GM18868 (cell line): ENCODE measurements at regions not wholly inside any gene's neighbourhood (a gene's known extent, or its start where the extent isn't known, plus 50 kb on each side); places are given as distances from the start of the nearest gene placed in this dataset.
"Not testable (repeated sequence)": the region's sequence is repeated elsewhere in the genome, so short reads cannot be mapped to it uniquely, and the experiment has no call there.

Experiments used
- ATAC-seq: cut with Tn5 transposase; IDR thresholded peaks from one replicate; pipeline ENCODE4 v1.9.1; 2021; ENCODE audit warnings: mild to moderate bottlenecking, moderate library complexity; ENCODE audit not compliant: unreplicated experiment

GRCh38 chr5:50898966-50899365 lies 232.5 kb downstream of the PARP8 start:
- no peak for ATAC-seq

- no peak for ATAC-seq
These were observed 234.6 kb downstream of the PARP8 start for GRCh38 chr5:50900952-50901510.

- no peak for ATAC-seq
These were observed 237.2 kb downstream of the PARP8 start for GRCh38 chr5:50903651-50904050.

GRCh38 chr5:50905996-50906570 lies 239.6 kb downstream of the PARP8 start:
- ATAC-seq = no peak

DNA sequence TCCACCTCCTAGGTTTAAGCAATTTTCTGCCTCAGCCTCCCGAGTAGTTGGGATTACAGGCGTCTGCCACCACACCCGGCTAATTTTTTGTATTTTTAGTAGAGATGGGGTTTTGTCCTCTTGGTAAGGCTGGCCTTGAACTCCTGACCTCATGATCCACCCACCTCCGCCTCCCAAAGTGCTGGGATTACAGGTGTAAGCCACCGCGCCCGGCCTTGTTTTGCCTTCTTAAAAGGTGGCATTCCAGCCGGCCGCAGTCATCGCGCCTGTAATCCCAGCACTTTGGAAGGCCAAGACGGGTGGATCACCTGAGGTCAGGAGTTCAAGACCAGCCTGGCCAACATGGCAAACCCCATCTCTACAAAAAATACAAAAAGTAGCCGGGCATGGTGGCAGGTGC lies 253.7 kb downstream of the PARP8 start:
- ATAC-seq = not testable (repeated sequence)

DNA sequence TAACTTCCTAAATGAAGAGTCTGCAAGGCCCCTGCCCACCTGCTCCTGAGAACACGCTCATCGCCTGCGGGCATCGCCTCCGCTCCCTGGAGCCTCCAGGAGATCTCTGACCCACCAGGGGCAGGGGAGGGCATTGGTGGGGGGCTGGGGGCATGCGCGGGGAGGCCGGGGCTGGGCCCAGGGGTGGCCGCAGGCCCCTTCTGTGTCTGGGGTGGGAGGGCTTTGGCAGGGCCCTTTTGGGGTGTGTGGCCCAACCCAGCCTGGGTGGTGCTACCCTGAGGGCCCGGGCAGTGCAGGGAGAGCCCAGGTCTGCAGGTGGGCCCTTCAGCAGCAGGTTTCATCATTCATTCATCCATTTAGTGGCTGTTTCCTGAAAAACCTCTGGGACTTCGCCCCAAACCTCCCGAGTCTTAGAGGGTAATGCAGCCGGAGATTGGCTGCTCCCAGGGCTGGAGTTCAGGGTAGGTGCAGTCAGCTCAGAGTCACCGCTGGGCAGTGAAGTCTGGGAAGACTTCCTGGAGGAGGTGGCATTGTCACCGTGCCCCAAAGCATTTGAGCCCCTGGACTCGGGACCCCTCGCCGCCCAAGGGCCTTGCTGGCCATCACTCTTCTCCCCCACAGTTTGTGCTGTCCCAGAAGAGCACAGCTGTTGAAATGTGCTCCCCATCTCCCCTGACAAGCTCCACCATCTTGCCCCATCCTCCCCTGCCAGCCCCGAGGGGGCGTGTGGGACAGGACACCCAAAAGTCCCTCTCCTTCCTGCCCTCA lies 255.1 kb downstream of the PARP8 start:
- no peak for ATAC-seq

GRCh38 chr5:50922134-50922941 lies 255.9 kb downstream of the PARP8 start:
- not testable (repeated sequence) for ATAC-seq

GRCh38 chr5:50922942-50923767 lies 256.7 kb downstream of the PARP8 start:
- ATAC-seq = no peak

DNA sequence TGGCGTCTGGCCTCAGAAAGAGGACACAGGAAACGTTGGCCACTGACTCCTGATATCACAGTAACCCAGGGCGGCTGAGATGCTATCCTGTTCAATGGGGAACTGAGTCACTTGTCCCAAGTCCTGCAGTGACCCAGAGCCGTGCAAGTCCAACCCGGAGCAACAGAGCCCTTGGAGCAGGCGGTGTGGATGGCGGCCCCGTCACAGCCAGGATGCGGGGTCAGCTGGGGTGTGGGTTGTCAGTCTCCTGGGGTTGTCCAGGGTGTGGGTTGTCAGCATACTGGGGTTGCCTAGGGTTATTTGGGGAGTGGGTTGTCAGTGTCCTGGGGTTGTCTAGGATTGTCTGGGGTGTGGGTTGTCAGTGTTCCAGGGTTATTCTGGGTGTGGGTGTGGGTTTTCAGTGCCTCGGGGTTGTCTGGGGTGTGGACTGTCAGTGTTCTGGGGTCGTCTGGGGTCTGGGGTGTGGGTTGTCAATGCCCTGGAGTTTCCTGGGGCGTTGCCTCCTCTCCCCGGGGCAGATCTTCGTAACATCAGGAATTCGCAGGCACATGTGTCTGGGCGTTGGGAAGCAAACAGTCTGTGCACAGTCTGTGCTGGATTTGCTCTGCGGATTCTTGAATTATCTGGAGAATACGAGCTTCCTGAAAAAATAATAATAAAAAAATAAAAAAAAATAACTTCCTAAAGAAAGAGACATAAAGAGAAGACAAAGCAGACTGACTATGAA lies 257.5 kb downstream of the PARP8 start:
- no peak for ATAC-seq

- no peak for ATAC-seq
These were observed 261.5 kb downstream of the PARP8 start for GRCh38 chr5:50927953-50928352.

DNA sequence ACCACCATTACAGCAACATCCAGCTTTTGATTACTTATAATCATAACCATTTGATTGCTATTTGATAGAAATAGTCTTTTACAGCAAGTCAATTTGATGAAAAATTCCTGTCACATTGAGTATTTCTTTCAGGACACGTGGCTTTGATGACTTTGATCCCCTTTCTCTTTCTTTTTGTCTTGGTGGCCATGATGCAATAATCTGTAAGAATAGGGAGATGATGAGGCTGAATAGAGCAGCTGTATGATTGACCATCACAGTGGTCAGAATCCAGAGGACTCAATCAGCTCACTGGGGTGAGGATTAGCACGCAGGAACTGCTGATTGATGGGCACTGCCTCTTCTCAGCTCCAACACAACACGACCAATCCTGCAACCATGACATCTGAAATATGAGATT lies 262.7 kb downstream of the PARP8 start:
- no peak for ATAC-seq

DNA sequence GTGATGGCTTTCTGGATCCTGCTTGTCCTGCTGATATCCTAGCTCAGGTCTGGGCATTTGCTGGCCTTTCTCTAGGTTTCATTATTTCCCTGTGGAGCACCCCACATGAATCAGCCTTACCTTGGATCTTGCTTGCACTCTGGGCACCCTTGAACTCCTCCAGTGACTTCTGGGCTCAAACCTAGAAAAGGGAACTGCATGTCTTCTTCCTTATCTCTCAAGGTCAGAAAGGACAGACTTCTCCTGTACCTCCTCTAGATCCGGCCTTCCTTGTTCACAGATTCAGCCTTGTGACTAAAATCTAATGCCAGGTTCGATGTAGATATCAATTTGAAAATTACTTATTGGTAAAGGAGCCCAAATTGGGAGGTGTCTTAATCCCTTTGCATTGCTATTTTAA lies 267.9 kb downstream of the PARP8 start:
- ATAC-seq = no peak

GRCh38 chr5:50945139-50945538 lies 278.7 kb downstream of the PARP8 start:
- no peak for ATAC-seq

GRCh38 chr5:50947906-50948683 lies 281.7 kb downstream of the PARP8 start:
- ATAC-seq = no peak

GRCh38 chr5:50953290-50953689 lies 286.9 kb downstream of the PARP8 start:
- ATAC-seq = no peak

GRCh38 chr5:50958852-50959457 lies 292.5 kb downstream of the PARP8 start:
- ATAC-seq = peak; percentile 37

GRCh38 chr5:50962934-50963872 lies 296.8 kb downstream of the PARP8 start:
- ATAC-seq = peak; percentile 81
